Nucleus accumbens (tissue), 56 donors: ENCODE measurements at regions not wholly inside any gene's neighbourhood (a gene's known extent, or its start where the extent isn't known, plus 50 kb on each side); places are given as distances from the start of the nearest gene placed in this dataset.
"Not testable (repeated sequence)": the region's sequence is repeated elsewhere in the genome, so short reads cannot be mapped to it uniquely, and the experiment has no call there.

ENCODE experiments used
- DNase-seq, 56 donors: peaks; one replicate each; lab custom pipeline; 2025; lab: John Stamatoyannopoulos, UW

- DNase-seq, result not testable (repeated sequence)
Measured at GRCh38 chr4:187915406-187915805, 80.2 kb upstream of the ZFP42 start.

- DNase-seq, result no peak
Measured at GRCh38 chr4:187919966-187920365, 75.6 kb upstream of the ZFP42 start.

GRCh38 chr4:187921946-187922623 lies 73.5 kb upstream of the ZFP42 start:
- DNase-seq, result no peak

GRCh38 chr4:187929024-187929423 lies 66.5 kb upstream of the ZFP42 start:
- DNase-seq, result no peak

- no peak for DNase-seq
Measured at GRCh38 chr4:187934766-187935165, 60.8 kb upstream of the ZFP42 start.

- DNase-seq, result no peak
Measured at GRCh38 chr4:187937557-187937956, 58.0 kb upstream of the ZFP42 start.

GRCh38 chr4:187940299-187940698 lies 55.3 kb upstream of the ZFP42 start:
- no peak for DNase-seq

GRCh38 chr4:187942968-187943367 lies 52.6 kb upstream of the ZFP42 start:
- DNase-seq, result no peak

GRCh38 chr4:187944179-187944578 lies 51.4 kb upstream of the ZFP42 start:
- peak in 18 of 56 donors; percentile 3 to 61 (median 14) for DNase-seq
